Dermis microvascular lymphatic vessel endothelial cell (primary cell): ENCODE measurements at regions not wholly inside any gene's neighbourhood (a gene's known extent, or its start where the extent isn't known, plus 50 kb on each side); places are given as distances from the start of the nearest gene placed in this dataset.

Source experiments
- DNase-seq, 2 donors: peaks; one replicate each; pipeline versions ENCODE4 v3.0.0 to v3.0.0-alpha.2; 2010; ENCODE audit warnings: low read depth in 2 of 2

DNA sequence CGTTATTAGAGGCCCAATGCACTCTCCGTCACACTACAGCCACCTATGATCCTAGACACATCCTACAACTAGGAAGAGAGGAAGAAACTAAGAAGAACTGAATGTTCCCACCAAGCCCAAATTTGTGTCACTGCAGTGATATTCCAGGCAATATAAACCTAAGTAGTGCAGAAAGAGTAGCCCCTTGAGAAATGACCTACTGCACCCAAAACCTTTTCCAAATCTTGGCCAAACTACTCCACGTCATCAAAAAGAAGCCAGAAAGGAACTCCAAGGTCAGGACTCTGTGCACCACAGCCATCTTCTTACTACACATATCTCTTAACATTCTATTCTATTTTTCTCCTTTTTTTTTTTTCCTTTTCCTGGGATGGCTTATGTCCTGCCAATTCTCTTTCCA lies 60.2 kb downstream of the ADAMTS1 start:
- no peak for DNase-seq

DNA sequence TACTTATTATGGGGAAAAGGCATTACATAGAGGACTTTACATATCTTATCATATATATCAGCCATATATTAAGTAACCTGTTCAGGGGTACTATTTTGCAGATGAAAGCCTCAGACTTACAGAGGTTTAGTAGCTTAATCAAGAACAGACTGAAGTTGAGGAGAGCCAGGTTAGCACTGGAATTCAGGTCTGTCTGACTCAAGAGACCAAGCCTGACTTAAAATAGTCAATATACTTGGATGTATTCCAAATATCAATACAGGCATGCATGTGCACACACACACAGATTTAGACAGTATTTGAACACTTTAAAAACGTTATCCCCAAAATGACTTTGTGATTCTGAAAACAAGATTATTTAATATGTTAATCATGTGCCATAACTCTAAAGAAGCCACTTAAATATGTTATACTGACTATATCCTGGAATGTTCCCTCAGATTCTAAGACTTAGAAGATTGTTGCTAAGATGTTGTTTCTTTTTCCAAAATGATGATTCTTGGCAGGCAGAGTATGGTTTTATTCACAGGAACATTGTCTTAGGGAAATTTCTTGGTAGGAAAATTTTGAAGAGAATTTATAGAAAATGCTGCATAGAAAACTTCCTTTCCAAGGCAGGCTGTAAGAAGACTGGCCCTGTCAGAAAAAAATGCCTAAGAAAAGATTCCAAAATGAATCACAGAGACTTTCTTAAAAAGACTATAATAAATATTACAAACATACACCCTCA lies 61.6 kb downstream of the ADAMTS1 start:
- no peak for DNase-seq

DNA sequence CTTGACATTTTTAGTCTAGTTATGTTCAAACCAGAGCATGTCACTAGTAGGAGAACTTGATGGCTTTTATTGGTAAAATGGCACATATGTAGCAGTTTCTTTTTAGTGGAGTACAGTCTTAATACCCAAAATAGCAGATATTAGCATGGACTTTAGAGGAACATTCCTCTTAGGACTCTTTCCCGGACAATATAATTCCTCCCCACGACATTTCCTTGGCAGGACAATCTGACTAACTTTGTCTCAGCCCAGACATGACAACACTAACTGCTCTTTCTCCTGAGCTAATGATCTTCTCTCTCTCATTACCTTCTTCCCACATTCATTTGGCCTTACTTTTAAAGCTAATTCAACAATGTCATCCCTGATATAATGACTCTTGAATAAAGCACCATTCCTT lies 62.5 kb downstream of the ADAMTS1 start:
- DNase-seq = no peak

DNA sequence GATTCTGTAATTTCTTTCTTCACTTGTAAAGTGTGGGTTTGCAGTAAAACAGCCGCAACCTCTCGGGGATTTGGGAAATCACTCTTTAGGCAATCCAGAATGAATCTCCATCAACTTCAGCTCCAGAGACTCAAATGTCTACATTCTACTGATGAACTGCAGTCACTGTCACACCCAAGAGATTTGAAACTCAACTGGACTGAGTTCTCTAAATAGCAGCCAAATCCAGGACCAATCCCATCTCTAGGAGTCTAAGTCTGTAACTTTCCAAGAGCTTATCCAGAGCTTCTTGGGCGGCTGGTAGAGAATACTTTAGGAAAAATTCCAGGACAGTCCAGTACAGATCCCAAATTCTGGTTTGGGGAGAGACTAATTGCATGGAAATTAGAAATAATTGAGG lies 62.9 kb downstream of the ADAMTS1 start:
- no peak for DNase-seq

DNA sequence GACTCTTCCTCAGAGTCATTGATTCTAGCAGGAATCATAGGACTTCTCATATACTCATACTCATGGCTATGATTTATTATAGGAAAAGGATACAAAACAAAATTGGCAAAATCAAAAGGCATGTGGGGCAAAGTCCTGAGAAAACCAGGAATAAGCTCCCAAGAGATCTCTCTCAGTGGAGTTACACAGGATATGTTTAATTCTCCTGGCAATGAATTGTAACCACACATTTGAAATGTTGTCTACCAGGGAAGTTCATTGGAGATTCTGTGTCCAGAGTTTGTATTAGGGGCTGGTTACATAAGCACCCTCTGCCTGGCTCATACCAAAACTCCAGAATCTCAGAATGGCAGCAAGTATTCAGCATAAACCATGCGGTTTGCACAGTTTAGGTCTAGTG lies 63.9 kb downstream of the ADAMTS1 start:
- DNase-seq = no peak

DNA sequence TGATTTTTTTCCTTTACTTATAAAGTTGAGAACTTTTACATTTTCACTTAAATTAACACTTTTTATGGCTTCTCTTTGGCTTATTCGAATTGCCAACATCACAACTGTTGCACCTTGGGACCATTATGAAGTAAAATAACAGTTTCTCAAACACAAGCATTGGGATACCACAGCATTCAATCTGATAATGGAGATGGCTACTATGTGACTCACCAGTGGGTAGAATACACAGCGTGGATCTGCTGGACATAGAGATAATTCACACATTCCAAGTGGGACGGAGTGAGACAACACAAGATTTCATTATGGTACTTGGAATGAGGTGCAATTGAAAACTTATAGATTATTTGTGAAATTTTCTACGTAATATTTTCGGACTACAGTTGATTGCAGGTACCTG lies 68.0 kb downstream of the ADAMTS1 start:
- no peak for DNase-seq

DNA sequence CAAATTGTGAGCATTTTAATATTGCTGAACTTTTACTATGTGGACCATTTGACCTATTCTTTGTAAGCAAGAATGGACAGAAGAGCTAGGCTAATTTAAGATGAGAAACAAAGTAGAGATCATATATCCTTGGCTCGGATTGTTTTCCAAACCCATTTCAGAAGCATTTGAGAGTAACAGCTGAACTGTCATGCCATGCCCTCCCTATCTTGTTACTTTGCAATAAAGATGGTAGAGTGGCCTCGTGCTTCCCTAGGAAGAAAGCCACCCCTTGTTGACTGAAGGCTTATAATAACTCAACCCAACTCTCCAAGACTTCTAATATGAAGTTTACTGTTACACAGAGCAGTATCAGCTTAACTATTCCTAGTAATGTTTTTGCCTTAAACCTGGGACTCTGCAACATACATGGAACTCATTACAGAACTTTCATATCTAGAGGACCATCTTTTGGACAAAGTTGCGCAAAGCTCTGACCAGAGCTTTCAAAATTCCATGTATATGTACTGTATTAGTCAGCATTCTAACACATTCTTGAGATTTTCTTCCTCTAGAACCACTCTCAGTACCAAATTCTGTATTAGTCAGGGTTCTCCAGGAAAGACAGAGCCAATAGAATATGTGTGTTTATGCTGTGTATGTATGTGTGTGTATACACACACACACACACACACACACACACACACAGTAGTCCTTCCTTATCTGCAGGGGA lies 68.7 kb downstream of the ADAMTS1 start:
- DNase-seq = no peak

DNA sequence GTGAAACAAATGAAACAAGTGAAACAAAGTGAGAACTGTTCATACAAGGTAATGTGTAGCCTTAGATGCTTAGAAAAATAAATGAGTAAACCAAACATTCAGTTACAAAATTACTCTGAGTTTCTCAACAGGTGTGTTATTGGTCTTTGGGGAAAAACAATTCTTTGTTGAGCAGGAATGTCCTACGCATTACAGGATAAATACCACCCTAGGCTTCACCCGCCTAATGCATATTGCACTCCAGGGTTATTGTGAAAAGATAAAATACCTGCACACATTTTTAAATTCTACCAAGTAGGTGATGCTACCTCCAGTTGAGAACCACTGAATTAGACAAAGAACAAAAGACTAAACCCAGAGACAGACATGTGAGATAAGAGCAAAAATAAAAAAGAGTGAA lies 72.2 kb downstream of the ADAMTS1 start:
- no peak for DNase-seq

DNA sequence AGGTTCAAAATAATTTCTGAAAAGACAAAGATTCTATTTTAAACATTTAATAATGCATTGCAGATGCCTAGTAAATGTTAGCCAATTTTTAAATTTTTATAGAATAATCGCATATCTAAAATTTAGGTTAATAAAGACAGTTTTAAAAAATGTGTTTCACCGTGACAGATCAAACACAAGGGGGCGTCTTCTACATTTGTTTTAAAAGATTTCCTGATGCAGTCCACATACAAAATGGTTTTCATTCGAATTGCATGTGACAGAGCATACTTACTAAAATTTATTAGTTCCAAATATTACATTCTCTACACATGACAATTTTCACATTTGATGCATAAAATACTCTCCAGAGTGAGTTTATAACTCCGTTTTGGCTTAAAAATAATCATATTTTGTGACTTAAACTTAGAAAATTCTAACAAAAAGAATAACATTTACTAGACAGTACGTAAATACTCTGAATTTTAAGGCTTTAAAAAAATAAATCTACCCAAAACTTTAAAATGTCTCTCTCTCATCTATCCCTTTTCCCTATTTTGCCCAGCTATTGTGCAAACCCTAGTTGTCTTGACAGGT lies 75.5 kb downstream of the ADAMTS1 start:
- peak; percentile 15 to 46 for DNase-seq

DNA sequence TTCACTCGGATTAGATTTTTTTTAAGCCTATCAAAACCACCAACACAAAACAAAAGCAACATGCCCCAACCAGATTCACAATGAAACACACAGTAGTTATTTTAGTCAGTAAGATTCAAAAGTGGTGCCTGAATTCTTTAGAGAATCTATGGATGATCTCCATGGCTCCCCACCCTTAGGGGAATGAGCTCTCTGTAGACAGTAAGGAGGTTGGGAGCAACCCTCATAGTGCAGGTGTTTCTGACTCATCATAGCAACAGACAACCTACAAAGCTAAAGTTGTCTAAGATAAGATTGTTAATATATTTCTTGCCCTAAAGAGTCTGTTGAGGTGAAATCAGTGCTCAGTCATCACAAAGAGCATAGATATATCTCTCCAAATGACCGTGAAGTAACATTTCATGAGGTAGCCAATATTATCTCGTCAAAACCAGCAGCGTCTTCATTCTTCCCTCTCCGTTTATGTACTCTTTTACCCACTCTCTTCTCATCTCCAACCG lies 78.3 kb downstream of the ADAMTS1 start:
- no peak for DNase-seq

DNA sequence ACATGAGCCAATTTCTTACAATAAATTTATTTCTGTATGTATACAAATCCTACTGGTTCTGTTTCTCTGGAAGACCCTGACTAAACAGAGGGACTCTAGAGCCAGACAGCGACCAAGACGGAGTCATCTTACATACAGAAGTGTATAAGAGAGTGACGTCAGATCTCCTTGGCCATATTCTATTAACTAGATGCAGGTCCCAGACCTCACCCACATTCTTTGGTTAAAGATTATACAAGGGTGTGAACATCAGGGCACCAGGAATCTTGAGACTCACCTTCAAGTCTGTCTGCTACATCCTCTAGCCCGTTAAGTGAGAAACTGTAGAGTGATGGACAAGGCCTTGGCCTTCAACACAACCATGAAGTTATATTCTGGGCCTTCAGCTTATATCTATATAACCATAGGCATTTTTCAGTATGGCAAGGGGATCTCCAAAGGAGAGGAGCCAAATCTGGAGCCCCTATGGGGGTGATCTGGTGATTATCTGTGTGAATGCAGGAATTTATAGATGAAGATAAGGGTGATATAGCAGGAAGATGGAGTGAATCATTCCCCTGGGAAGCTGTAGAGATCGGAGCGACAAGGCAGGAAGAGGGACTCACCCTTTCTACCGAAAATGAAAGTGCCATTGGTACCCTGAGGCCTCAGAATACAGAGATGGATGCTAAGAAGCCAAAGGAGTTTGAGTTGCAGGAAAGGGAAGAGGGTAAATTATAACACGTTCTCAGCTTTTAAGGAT lies 83.9 kb downstream of the ADAMTS1 start:
- no peak for DNase-seq

DNA sequence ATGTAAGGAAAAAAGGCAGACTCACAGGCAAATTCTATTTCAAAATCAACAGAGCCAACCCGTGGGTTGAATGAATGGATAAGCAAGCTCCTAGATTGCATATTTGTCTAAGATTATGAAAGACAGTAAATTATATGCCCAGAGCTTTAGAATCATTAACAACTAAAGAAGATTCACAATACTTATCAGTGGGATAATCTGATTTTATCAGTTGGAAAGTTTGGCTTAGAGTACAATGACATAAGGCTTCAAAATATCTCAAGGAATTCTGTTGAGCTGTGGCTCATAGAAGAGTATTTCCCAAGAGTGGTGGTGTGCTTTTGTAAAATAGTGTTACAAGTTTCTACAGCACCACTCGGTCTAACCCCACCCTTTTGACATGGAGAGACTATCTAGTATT lies 85.5 kb downstream of the ADAMTS1 start:
- no peak for DNase-seq

DNA sequence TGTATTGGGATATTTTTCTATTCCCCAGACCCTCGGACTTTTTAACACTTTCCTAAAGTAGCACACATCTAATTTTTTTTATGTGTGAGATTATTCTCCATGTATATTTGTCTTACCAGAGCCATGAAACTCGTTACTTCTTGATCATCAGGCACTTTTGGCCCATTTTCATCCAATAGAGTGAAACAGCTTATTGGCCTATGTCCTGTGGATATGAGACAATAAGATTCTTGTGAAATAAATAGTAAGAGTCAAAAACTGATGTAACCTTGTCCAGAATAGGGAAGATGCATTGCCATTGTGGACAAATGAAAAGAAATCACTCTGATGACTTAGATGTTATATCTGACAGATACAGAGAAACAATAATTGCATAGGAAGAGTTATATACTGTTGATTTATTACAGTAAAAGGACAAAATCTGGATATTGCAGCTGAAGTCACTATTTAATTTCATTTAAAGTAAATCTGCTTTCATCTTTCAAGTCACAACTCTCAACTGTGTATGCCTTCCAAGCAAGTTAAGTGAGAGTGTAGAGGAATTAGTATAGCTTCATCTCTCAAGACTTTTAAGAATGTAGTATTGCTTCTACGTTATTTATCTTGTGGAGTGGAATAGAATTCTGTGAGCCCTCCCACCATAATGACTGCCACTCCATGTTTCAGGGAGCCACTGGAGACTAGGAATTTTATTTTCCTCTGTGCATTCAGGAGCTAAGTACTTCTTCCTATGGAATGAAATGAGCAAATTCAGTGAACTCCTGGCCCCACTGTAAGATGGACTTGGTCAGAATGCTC lies 86.9 kb downstream of the ADAMTS1 start:
- no peak for DNase-seq

DNA sequence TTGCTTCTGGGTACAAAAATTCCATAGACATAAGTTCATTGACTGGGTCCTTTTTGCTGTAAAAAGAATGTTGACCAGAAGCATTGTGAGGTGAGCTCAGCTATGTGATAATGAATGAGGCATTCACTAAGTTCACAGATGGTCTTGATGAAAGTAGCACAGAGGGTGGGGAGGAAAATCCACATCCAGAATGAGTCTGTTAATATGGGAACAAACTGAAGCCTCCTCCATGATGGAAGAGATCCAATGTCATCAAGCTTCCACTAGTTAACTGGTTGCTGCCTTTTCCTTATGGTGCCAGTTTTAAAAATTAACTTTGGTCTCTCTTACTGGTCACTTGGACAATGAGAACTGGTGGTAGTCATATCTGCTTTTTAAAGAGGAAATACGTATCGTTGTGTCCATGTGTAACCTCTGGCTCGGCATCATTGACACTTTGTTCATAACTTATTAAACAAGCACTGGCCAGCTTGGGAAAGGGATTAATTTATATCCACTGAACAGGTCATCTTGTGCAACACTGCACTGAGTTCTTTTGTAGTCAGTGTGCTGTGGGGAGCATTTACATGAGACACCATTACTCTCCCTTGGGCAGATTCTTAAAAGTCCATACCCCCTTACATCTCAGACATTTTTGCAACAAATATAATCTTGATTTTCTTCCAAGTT lies 88.6 kb downstream of the ADAMTS1 start:
- DNase-seq = no peak

DNA sequence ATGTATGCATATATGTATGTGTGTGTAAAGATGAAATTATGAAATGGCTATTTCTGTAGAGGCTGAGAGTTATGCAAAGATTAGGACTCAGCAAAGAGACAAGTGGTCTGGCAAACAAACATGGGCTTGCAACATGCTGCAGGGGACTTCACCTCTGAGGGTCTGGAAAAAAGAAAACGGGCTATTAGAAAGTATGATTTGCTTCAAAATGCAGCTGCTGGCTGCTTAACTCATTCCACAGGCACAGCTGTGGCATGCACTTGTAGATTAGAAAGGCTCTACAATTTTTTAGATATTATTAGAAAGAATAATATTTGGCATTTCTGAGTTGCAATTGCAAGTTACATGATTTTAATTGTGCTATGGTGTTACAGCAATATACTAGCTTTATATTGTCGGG lies 90.4 kb downstream of the ADAMTS1 start:
- no peak for DNase-seq

DNA sequence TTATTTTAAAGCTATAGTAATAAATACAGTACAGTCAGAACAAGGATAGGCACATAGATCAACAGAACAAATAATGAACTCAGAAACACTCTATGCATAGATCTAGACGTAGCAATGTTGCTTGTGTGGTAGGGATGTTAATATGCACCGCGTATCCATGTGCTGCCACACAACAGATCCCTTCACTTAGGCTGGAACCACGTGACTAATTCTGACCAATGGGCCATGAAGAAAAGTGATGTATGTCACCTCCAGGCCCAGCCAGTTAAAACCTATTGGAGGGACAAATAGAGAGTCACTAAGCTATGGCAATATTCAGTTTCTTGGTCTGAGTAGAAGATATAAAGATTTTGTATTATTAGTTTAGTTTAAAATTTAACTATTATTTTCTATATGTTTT lies 91.4 kb downstream of the ADAMTS1 start:
- no peak for DNase-seq

DNA sequence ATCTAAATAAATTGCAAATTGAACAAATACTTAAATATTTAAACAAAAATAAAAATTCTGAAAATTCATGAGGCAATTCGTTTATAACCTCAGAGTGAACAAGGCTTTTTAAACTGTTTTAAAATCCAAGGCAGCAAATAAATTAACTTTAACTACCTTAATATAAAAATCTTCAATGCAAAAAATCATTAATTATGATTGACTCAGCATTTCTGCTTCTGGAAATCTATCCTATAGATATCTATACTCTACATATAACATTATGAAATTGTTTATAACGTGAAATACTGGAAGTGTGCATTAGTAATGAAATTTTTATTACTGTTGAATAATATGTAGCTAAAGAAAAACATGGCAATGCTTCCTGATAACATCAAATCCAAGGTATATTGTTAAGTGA lies 92.4 kb downstream of the ADAMTS1 start:
- DNase-seq = no peak

DNA sequence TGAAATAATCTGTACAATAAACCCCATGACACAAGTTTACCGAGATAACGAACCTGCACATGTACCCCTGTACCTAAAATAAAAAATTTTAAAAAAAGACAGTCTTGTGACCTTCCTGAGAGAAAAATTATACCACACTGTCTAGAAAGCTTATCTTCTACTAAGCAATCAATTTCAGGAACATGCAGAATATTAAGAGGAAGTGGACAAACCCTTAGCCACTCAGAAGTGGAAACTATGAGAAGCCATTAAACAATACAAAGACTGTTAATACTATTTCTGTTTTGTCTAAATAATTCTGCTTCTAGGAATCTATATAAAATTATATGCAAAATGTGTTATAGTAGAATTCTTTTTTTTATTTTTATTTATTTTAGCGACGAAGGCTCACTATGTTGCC lies 93.9 kb downstream of the ADAMTS1 start:
- DNase-seq = no peak

DNA sequence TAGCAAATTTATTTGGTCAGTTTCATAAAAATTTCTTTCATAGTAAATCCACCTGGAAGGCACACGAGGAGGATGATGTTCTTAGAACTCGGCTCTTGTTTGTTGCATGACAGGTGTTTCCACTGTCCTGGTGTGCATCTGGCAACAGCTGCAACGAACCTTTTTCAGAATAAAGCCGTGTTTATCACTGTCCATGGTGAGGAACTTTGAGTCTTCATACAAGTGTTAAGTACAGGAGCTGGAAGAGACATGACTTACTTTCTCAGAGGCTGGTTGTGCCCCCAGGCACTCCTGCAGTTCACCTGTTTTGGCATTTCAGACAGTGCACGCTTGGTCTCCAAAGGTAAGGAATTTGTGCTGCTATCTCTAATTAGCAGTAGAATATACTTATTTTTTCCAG lies 97.1 kb downstream of the ADAMTS1 start:
- no peak for DNase-seq

DNA sequence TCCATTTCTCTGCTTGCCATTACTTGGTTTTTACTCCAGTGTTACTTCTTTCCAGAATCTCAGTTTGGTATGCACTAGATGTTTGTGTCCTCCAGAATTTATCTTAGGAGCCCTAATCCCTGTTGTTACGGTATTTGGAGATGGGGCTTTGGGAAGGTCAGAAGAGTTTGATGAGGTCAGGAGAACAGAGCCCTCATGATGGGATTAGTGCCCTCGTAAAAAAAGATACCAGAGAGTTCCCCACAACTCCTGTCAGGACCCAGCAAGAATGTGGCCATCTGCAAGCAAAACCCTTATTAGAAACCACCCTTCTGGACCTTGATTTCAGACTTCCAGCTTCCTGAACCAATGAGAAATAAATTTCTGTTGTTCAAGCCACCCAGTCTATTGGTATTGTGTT lies 98.0 kb downstream of the ADAMTS1 start:
- DNase-seq = no peak

DNA sequence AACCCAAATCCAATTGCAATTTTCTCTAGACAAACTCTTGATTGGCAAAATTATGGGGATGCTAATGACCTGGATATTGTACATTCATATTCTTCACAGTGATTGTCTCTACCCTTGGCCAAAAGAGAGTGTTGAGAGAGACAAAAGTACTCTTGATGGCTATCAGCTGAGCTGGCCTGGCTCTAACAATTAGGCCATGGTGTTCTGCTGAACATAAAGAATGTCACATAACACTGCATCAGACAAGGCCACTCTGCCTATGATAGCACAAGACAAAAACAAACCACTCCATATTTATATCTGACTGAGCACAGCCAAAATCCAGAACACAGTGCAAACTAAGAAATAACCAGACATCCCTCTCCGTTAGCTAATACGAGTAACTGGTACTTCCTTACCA lies 101.7 kb downstream of the ADAMTS1 start:
- DNase-seq = no peak
